IgD-negative memory B cell (primary cell): ENCODE measurements at regions not wholly inside any gene's neighbourhood (a gene's known extent, or its start where the extent isn't known, plus 50 kb on each side); places are given as distances from the start of the nearest gene placed in this dataset.

Experiments
- H3K27ac Mint-ChIP-seq, 3 donors: one replicate each; pipeline ENCODE4 v1.8.0; 2020 to 2022; ENCODE audit warnings: mild to moderate bottlenecking in 3 of 3, mixed read lengths in 3 of 3, moderate library complexity in 1 of 3
- H3K27me3 Mint-ChIP-seq: one replicate; pipeline ENCODE4 v1.8.0; 2021; ENCODE audit warnings: mixed read lengths
- H3K36me3 Mint-ChIP-seq: one replicate; pipeline ENCODE4 v1.8.0; 2020; ENCODE audit warnings: mild to moderate bottlenecking, mixed read lengths
- H3K4me1 Mint-ChIP-seq, 3 donors: one replicate each; pipeline ENCODE4 v1.8.0; 2020 to 2022; ENCODE audit warnings: mixed read lengths in 3 of 3, mild to moderate bottlenecking in 1 of 3
- H3K4me3 Mint-ChIP-seq, 4 donors: one replicate each; pipeline ENCODE4 v1.8.0; 2020 to 2022; ENCODE audit warnings: mild to moderate bottlenecking in 4 of 4, mixed read lengths in 4 of 4, moderate library complexity in 3 of 4
- H3K9me3 Mint-ChIP-seq, 3 donors: one replicate each; pipeline ENCODE4 v1.8.0; 2020 to 2021; ENCODE audit warnings: mixed read lengths in 3 of 3, mild to moderate bottlenecking in 1 of 3

GRCh38 chr9:91024841-91025240 is 223.2 kb downstream of the SYK start:
- Mint-ChIP-seq H3K36me3 (peaks cover 9% of the 10 kb centered on the region), H3K27ac (no peak overlapping the region), H3K27me3 (peaks cover 8% of the 10 kb centered on the region), H3K4me1 (peaks cover 0 to 2% (median 0%) of the 10 kb centered on the region in 3 donors), H3K9me3 (peaks cover 0 to 6% (median 2%) of the 10 kb centered on the region in 3 donors), H3K4me3 (no peak overlapping the region)

- Mint-ChIP-seq H3K27ac (peak overlapping the region in 1 of 3 donors; percentile 89), H3K36me3 (peaks cover 8% of the 10 kb centered on the region), H3K27me3 (peaks cover 8% of the 10 kb centered on the region), H3K4me1 (no peaks in the 10 kb centered on the region), H3K9me3 (peaks cover 0 to 5% (median 0%) of the 10 kb centered on the region in 3 donors), H3K4me3 (no peak overlapping the region)
Measured at GRCh38 chr9:91025856-91026255, 224.2 kb downstream of the SYK start.

GRCh38 chr9:91026266-91026665 is 224.6 kb downstream of the SYK start:
- no peaks in the 10 kb centered on the region for H3K4me1 Mint-ChIP-seq
- H3K9me3 Mint-ChIP-seq, result peaks cover 0 to 5% (median 0%) of the 10 kb centered on the region in 3 donors
- H3K4me3 Mint-ChIP-seq, result no peak overlapping the region
- peaks cover 8% of the 10 kb centered on the region for H3K36me3 Mint-ChIP-seq
- peaks cover 8% of the 10 kb centered on the region for H3K27me3 Mint-ChIP-seq
- peak overlapping the region in 1 of 3 donors; percentile 89 for H3K27ac Mint-ChIP-seq

- Mint-ChIP-seq H3K4me1 (no peaks in the 10 kb centered on the region), H3K27ac (peak overlapping the region in 1 of 3 donors; percentile 89), H3K4me3 (no peak overlapping the region), H3K9me3 (peaks cover 0 to 3% (median 0%) of the 10 kb centered on the region in 3 donors), H3K27me3 (peaks cover 8% of the 10 kb centered on the region), H3K36me3 (peaks cover 6% of the 10 kb centered on the region)
Measured at GRCh38 chr9:91027005-91027404, 225.4 kb downstream of the SYK start.

- Mint-ChIP-seq H3K4me3 (peak overlapping the region in 1 of 4 donors; percentile 32), H3K36me3 (no peaks in the 10 kb centered on the region), H3K4me1 (no peaks in the 10 kb centered on the region), H3K27me3 (peaks cover 8% of the 10 kb centered on the region), H3K27ac (no peak overlapping the region), H3K9me3 (peaks cover 0 to 3% (median 0%) of the 10 kb centered on the region in 3 donors)
Measured at GRCh38 chr9:91028166-91028827, 226.7 kb downstream of the SYK start.

- H3K27ac Mint-ChIP-seq, result no peak overlapping the region
- peaks cover 4% of the 10 kb centered on the region in 3 donors for H3K4me1 Mint-ChIP-seq
- H3K9me3 Mint-ChIP-seq, result peaks cover 0 to 3% (median 0%) of the 10 kb centered on the region in 3 donors
- H3K4me3 Mint-ChIP-seq, result no peak overlapping the region
- no peaks in the 10 kb centered on the region for H3K36me3 Mint-ChIP-seq
- peaks cover 8% of the 10 kb centered on the region for H3K27me3 Mint-ChIP-seq
Measured at GRCh38 chr9:91029650-91030361, 228.2 kb downstream of the SYK start.

GRCh38 chr9:91032121-91032531 is 230.5 kb downstream of the SYK start:
- Mint-ChIP-seq H3K9me3 (peaks cover 0 to 3% (median 0%) of the 10 kb centered on the region in 3 donors), H3K4me3 (no peak overlapping the region), H3K4me1 (peaks cover 16 to 23% (median 19%) of the 10 kb centered on the region in 3 donors), H3K36me3 (no peaks in the 10 kb centered on the region), H3K27ac (no peak overlapping the region), H3K27me3 (peaks cover 5% of the 10 kb centered on the region)

- Mint-ChIP-seq H3K4me1 (peaks cover 21 to 31% (median 27%) of the 10 kb centered on the region in 3 donors), H3K36me3 (no peaks in the 10 kb centered on the region), H3K4me3 (peak overlapping the region in 1 of 4 donors; percentile 34), H3K27ac (no peak overlapping the region), H3K9me3 (no peaks in the 10 kb centered on the region), H3K27me3 (peaks cover 2% of the 10 kb centered on the region)
Measured at GRCh38 chr9:91033270-91033669, 231.7 kb downstream of the SYK start.

GRCh38 chr9:91033797-91034196 is 232.2 kb downstream of the SYK start:
- peaks cover 2% of the 10 kb centered on the region for H3K27me3 Mint-ChIP-seq
- no peaks in the 10 kb centered on the region for H3K9me3 Mint-ChIP-seq
- no peaks in the 10 kb centered on the region for H3K36me3 Mint-ChIP-seq
- peaks cover 21 to 34% (median 27%) of the 10 kb centered on the region in 3 donors for H3K4me1 Mint-ChIP-seq
- H3K4me3 Mint-ChIP-seq, result peak overlapping the region in 1 of 4 donors; percentile 63
- H3K27ac Mint-ChIP-seq, result no peak overlapping the region

- no peaks in the 10 kb centered on the region for H3K27me3 Mint-ChIP-seq
- peak overlapping the region in 1 of 4 donors; percentile 79 for H3K4me3 Mint-ChIP-seq
- H3K9me3 Mint-ChIP-seq, result no peaks in the 10 kb centered on the region
- H3K4me1 Mint-ChIP-seq, result peaks cover 21 to 34% (median 27%) of the 10 kb centered on the region in 3 donors
- no peak overlapping the region for H3K27ac Mint-ChIP-seq
- H3K36me3 Mint-ChIP-seq, result no peaks in the 10 kb centered on the region
Measured at GRCh38 chr9:91034521-91034920, 232.9 kb downstream of the SYK start.

- Mint-ChIP-seq H3K4me3 (peak overlapping the region; percentile 2 to 88 (median 39)), H3K36me3 (no peaks in the 10 kb centered on the region), H3K27ac (peak overlapping the region in 2 of 3 donors; percentile 76 to 93), H3K9me3 (no peaks in the 10 kb centered on the region), H3K27me3 (no peaks in the 10 kb centered on the region), H3K4me1 (peaks cover 21 to 34% (median 27%) of the 10 kb centered on the region in 3 donors)
Measured at GRCh38 chr9:91034976-91035824, 233.6 kb downstream of the SYK start.

GRCh38 chr9:91035825-91036208 is 234.2 kb downstream of the SYK start:
- H3K9me3 Mint-ChIP-seq, result no peaks in the 10 kb centered on the region
- no peaks in the 10 kb centered on the region for H3K36me3 Mint-ChIP-seq
- H3K27me3 Mint-ChIP-seq, result no peaks in the 10 kb centered on the region
- peak overlapping the region; percentile 2 to 88 (median 39) for H3K4me3 Mint-ChIP-seq
- peaks cover 21 to 34% (median 27%) of the 10 kb centered on the region in 3 donors for H3K4me1 Mint-ChIP-seq
- peak overlapping the region in 2 of 3 donors; percentile 76 to 93 for H3K27ac Mint-ChIP-seq

GRCh38 chr9:91036356-91036755 is 234.7 kb downstream of the SYK start:
- peak overlapping the region in 2 of 4 donors; percentile 51 to 72 for H3K4me3 Mint-ChIP-seq
- H3K4me1 Mint-ChIP-seq, result peaks cover 21 to 34% (median 27%) of the 10 kb centered on the region in 3 donors
- H3K27me3 Mint-ChIP-seq, result no peaks in the 10 kb centered on the region
- H3K27ac Mint-ChIP-seq, result no peak overlapping the region
- no peaks in the 10 kb centered on the region for H3K36me3 Mint-ChIP-seq
- H3K9me3 Mint-ChIP-seq, result no peaks in the 10 kb centered on the region

- H3K4me1 Mint-ChIP-seq, result peaks cover 21 to 34% (median 27%) of the 10 kb centered on the region in 3 donors
- H3K36me3 Mint-ChIP-seq, result no peaks in the 10 kb centered on the region
- H3K4me3 Mint-ChIP-seq, result peak overlapping the region in 2 of 4 donors; percentile 85 to 94
- peak overlapping the region in 1 of 3 donors; percentile 45 for H3K27ac Mint-ChIP-seq
- H3K27me3 Mint-ChIP-seq, result no peaks in the 10 kb centered on the region
- H3K9me3 Mint-ChIP-seq, result no peaks in the 10 kb centered on the region
Measured at GRCh38 chr9:91036826-91037510, 235.3 kb downstream of the SYK start.
